Mucosa of descending colon (tissue), 3 donors: ENCODE measurements at regions not wholly inside any gene's neighbourhood (a gene's known extent, or its start where the extent isn't known, plus 50 kb on each side); places are given as distances from the start of the nearest gene placed in this dataset.

Experiments
- ATAC-seq: fragments of 200-7000 bp; cut with Tn5 transposase; one replicate; pipeline ENCODE4 v1.9.1; 2020; ENCODE audit warnings: mild to moderate bottlenecking, moderate library complexity
- DNase-seq, 3 donors: peaks; one replicate each; pipeline ENCODE4 v3.0.0-alpha.2; 2020
- H3K36me3 ChIP-seq: fragments of 200-600 bp; one replicate; pipeline ENCODE4 v1.8.0; 2021; ENCODE audit warnings: low read depth, mild to moderate bottlenecking
- H3K4me1 ChIP-seq: fragments of 200-600 bp; one replicate; pipeline ENCODE4 v1.8.0; 2021; ENCODE audit warnings: low read depth, mild to moderate bottlenecking
- H3K4me3 ChIP-seq: fragments of 200-600 bp; one replicate; pipeline ENCODE4 v1.8.0; 2021; ENCODE audit warnings: mild to moderate bottlenecking
- H3K9me3 ChIP-seq: fragments of 200-600 bp; one replicate; pipeline ENCODE4 v1.8.0; 2021; ENCODE audit warnings: mild to moderate bottlenecking
- intact Hi-C, 2 donors: fragments of 100-400 bp; cut with DNase I in 1 of 2; cut with micrococcal nuclease in 1 of 2; formaldehyde crosslinking; loops; one replicate each; pipeline versions ENCODE4 v1.11.0 to v1.11.1; 2022; cut with DNase I, micrococcal nuclease
- TF ChIP-seq, protein P1 (sequence below): fragments of 200-600 bp; IDR thresholded peaks from one replicate; pipeline ENCODE4 v1.8.0; 2022; ENCODE audit warnings: antibody characterized with exemption, mild to moderate bottlenecking
- donor health status: DM: no; HTN: no; CAD: no; lungs with moderate emphysema.
- donor health status: DM: no; HTN: no; CAD: no.
- donor health status: DM: no; HTN: yes; CAD: no.

DNA sequence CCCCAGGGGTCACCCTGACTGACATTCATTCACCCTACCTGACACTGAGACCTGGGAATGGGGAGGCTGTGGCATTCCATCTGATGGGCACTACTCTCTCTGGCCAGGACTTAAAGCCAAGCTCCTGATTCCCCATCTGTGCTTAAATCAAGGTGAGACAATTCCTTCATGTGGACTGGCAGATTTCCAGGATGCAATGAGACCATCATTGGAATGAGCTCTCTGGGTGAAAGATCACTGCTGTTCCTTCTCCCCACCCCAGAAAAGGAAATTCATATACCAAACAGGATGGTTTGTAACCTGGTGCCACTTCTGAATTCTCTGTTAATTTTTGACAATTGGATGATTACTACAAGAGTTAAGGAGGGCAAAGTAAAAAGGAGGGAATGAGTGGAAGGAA, 354.8 kb downstream of the MID1IP1 start:
- no peaks in the 10 kb centered on the region for H3K9me3 ChIP-seq
- H3K4me3 ChIP-seq = no peak overlapping the region
- H3K36me3 ChIP-seq = no peaks in the 10 kb centered on the region
- TF ChIP-seq, protein P1, sequence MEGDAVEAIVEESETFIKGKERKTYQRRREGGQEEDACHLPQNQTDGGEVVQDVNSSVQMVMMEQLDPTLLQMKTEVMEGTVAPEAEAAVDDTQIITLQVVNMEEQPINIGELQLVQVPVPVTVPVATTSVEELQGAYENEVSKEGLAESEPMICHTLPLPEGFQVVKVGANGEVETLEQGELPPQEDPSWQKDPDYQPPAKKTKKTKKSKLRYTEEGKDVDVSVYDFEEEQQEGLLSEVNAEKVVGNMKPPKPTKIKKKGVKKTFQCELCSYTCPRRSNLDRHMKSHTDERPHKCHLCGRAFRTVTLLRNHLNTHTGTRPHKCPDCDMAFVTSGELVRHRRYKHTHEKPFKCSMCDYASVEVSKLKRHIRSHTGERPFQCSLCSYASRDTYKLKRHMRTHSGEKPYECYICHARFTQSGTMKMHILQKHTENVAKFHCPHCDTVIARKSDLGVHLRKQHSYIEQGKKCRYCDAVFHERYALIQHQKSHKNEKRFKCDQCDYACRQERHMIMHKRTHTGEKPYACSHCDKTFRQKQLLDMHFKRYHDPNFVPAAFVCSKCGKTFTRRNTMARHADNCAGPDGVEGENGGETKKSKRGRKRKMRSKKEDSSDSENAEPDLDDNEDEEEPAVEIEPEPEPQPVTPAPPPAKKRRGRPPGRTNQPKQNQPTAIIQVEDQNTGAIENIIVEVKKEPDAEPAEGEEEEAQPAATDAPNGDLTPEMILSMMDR = no peak
- H3K4me1 ChIP-seq = no peaks in the 10 kb centered on the region
- intact Hi-C loops = no loop called here
- no peak for DNase-seq
- ATAC-seq = no peak

DNA sequence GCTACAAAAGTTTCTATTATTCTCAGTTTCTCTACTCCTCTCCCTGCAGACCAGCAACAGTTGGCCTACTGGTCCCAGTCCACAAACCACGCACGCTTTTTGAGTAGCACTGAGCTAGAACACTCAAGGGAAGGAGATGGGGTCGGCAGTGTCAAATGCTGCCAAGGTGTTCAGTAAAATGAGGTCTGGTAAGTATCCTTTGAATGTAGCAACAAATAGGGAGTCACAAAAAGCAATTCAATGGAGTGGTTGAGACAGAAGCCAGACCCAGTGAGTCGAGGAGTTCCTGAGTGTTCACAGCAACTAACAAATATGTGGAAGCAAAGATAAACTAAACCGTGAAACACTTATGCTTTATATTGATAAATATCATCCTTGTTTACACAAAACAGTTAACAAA, 355.7 kb downstream of the MID1IP1 start:
- Histone ChIP-seq H3K4me3 (no peak overlapping the region), H3K4me1 (peaks cover 4% of the 10 kb centered on the region), H3K9me3 (no peaks in the 10 kb centered on the region), H3K36me3 (no peaks in the 10 kb centered on the region)
- intact Hi-C loops = no loop called here
- DNase-seq (no peak), ATAC-seq (no peak)
- TF ChIP-seq, protein P1 = no peak

GRCh38 chrX:39157796-39158195, 356.5 kb downstream of the MID1IP1 start:
- intact Hi-C loops = no loop called here
- ATAC-seq (no peak), DNase-seq (no peak)
- no peaks in the 10 kb centered on the region for H3K36me3 ChIP-seq
- no peaks in the 10 kb centered on the region for H3K9me3 ChIP-seq
- peaks cover 6% of the 10 kb centered on the region for H3K4me1 ChIP-seq
- TF ChIP-seq, protein P1 = no peak
- H3K4me3 ChIP-seq = no peak overlapping the region

DNA sequence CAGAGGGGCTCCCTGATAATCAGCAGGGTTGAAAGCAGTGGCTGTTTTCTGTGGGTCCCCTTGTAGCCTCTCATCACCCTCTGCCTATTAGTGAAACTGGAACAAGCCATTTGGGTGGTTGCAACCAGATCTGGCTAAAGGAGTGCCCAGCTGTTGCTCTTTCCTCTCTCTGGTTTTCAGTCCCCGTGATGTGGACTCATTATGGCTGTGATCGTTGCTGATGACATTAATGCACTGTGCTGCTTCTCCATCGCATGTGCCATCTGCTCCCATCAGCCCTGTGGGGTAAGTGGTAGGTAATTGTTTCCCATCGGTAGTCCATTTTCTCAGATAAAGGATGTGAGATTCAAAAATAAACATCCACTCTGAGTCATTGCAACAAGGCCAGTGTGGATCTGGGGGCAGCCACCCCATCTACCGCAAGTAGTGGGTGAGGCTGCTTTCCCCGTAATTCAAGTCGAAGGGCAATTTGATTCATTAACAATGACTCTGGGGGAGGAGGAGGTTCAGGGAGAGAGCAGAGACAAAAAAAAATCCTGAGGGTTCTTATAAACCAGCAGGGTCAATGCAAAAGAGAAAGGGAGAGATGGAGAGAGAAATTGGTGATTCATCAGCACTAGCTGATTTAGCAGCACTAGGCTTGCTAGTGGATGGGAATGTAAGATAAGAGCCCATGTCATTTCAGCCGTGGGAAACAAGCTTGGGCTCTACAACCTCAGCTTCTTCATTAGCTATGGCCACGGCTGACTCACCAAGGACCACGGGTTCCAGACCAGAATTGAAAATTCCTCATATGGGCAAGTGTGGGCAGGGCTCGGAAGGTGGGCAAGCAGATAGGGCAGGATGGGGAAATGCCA, 357.8 kb downstream of the MID1IP1 start:
- Histone ChIP-seq H3K36me3 (no peaks in the 10 kb centered on the region), H3K9me3 (no peaks in the 10 kb centered on the region), H3K4me3 (no peak overlapping the region), H3K4me1 (peaks cover 6% of the 10 kb centered on the region)
- ATAC-seq = no peak
- TF ChIP-seq, protein P1 = no peak
- DNase-seq = no peak
- intact Hi-C loops = no loop called here

DNA sequence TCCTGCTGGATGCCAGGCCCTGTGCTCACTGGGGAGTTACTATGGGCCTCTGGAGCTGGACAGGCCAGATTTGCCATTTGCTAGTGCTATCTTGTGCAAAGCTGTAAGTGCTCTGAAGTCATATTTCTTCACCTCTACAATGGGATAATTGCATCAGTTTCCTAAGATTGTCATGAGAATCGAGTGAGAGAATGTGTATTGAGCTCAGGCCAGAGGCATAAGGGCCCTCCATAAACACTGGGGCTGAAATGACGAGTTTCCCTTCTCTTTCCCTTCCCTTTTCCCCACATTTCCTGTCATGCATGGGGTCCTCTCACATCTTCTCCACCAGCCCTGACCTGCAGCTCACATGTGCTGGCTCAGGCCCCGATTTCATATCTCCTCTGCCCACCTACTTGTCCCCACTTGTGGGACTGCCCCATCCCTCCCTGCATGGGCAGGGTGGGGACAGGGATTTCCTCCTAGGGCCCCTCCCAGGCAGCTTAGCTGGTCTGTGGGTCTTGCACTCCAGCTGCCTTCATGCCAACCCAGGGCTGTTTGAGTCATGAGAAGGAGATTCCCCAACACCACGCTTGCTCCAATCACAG, 358.8 kb downstream of the MID1IP1 start:
- H3K9me3 ChIP-seq = no peaks in the 10 kb centered on the region
- H3K4me3 ChIP-seq = no peak overlapping the region
- ATAC-seq (no peak), DNase-seq (no peak)
- H3K36me3 ChIP-seq = no peaks in the 10 kb centered on the region
- intact Hi-C loops = loop anchor here in 1 of 2 donors (5.0 kb wide), 1 partner anchor 82 kb away; no protein-coding TSS in a partner anchor
- peaks cover 6% of the 10 kb centered on the region for H3K4me1 ChIP-seq
- TF ChIP-seq, protein P1 = no peak
